ENCODE measurements at regions not wholly inside any gene's neighbourhood (a gene's known extent, or its start where the extent isn't known, plus 50 kb on each side); places are given as distances from the start of the nearest gene placed in this dataset.

GRCh38 chr1:166507347-166507746 is 331.9 kb upstream of the POGK start:
- no peak overlapping the region for H3K27ac ChIP-seq (ENCODE audit: low read length)
- TF ChIP-seq EZH2 (IDR thresholded peaks at IDR 0.05; ENCODE audit: borderline replicate concordance, insufficient read depth, low read length, poor library complexity, severe bottlenecking), result no peak
- TF ChIP-seq SMC3 (conservative IDR thresholded peaks at IDR 0.05; ENCODE audit: poor library complexity), result no peak
- no peak for TF ChIP-seq RAD21 (conservative IDR thresholded peaks at IDR 0.05)
- TF ChIP-seq TAF1 (IDR thresholded peaks at IDR 0.05; ENCODE audit: low read depth), result no peak
- no peak for TF ChIP-seq EP300 (conservative IDR thresholded peaks at IDR 0.05; ENCODE audit: poor library complexity, severe bottlenecking)
- TF ChIP-seq POLR2AphosphoS5 (IDR thresholded peaks at IDR 0.05), result no peak
- no peak for TF ChIP-seq REST (IDR thresholded peaks at IDR 0.05; ENCODE audit: borderline replicate concordance)
- no peak for TF ChIP-seq MXI1 (conservative IDR thresholded peaks at IDR 0.05; ENCODE audit: poor library complexity, severe bottlenecking)
- no peak for TF ChIP-seq CTCF (IDR thresholded peaks at IDR 0.05; ENCODE audit: poor library complexity, severe bottlenecking)
- H3K9ac ChIP-seq (ENCODE audit: low read length), result no peak overlapping the region
- H3F3A ChIP-seq (ENCODE audit: insufficient read depth, low read length, poor library complexity, severe bottlenecking), result no peaks in the 10 kb centered on the region
- H3K4me2 ChIP-seq (ENCODE audit: low read length), result no peak overlapping the region
- no peak overlapping the region for H3K4me3 ChIP-seq (ENCODE audit: low read length)
- H3K9me3 ChIP-seq (ENCODE audit: low read length), result no peaks in the 10 kb centered on the region
- H3K79me2 ChIP-seq (replicated peaks; ENCODE audit: insufficient read depth, low read length), result no peaks in the 10 kb centered on the region
- no peak overlapping the region for H2AFZ ChIP-seq (ENCODE audit: low read depth, low read length)
- no peaks in the 10 kb centered on the region for H3K36me3 ChIP-seq (ENCODE audit: insufficient read depth, low read length)
- H3K9me2 ChIP-seq (ENCODE audit: insufficient read depth, low read length), result no peaks in the 10 kb centered on the region
- no peaks in the 10 kb centered on the region for H3K27me3 ChIP-seq (ENCODE audit: insufficient read depth, low read depth, low read length)
- H4K20me1 ChIP-seq (ENCODE audit: insufficient read depth), result no peaks in the 10 kb centered on the region

GRCh38 chr1:166511761-166512160 is 327.5 kb upstream of the POGK start:
- Histone ChIP-seq H3F3A (ENCODE audit: insufficient read depth, low read length, poor library complexity, severe bottlenecking) (no peaks in the 10 kb centered on the region), H3K27me3 (ENCODE audit: insufficient read depth, low read depth, low read length) (no peaks in the 10 kb centered on the region)

More at GRCh38 chr1:166511761-166512160, 327.5 kb upstream of the POGK start:
- Histone ChIP-seq H3K27ac (ENCODE audit: low read length) (no peak overlapping the region), H3K4me2 (ENCODE audit: low read length) (no peak overlapping the region), H2AFZ (ENCODE audit: low read depth, low read length) (no peak overlapping the region), H4K20me1 (ENCODE audit: insufficient read depth) (no peaks in the 10 kb centered on the region), H3K36me3 (ENCODE audit: insufficient read depth, low read length) (no peaks in the 10 kb centered on the region), H3K9me3 (ENCODE audit: low read length) (peaks cover 6% of the 10 kb centered on the region), H3K9me2 (ENCODE audit: insufficient read depth, low read length) (no peaks in the 10 kb centered on the region), H3K4me3 (ENCODE audit: low read length) (no peak overlapping the region), H3K9ac (ENCODE audit: low read length) (no peak overlapping the region), H3K79me2 (replicated peaks; ENCODE audit: insufficient read depth, low read length) (no peaks in the 10 kb centered on the region)
- TF ChIP-seq EZH2 (IDR thresholded peaks at IDR 0.05; ENCODE audit: borderline replicate concordance, insufficient read depth, low read length, poor library complexity, severe bottlenecking) (no peak), EP300 (conservative IDR thresholded peaks at IDR 0.05; ENCODE audit: poor library complexity, severe bottlenecking) (no peak), TAF1 (IDR thresholded peaks at IDR 0.05; ENCODE audit: low read depth) (no peak), MXI1 (conservative IDR thresholded peaks at IDR 0.05; ENCODE audit: poor library complexity, severe bottlenecking) (no peak), POLR2AphosphoS5 (IDR thresholded peaks at IDR 0.05) (no peak), SMC3 (conservative IDR thresholded peaks at IDR 0.05; ENCODE audit: poor library complexity) (no peak), REST (IDR thresholded peaks at IDR 0.05; ENCODE audit: borderline replicate concordance) (no peak), CTCF (IDR thresholded peaks at IDR 0.05; ENCODE audit: poor library complexity, severe bottlenecking) (no peak), RAD21 (conservative IDR thresholded peaks at IDR 0.05) (no peak)

All from neural cell (in vitro differentiated cells).